HG02884 (cell line): ENCODE measurements at regions not wholly inside any gene's neighbourhood (a gene's known extent, or its start where the extent isn't known, plus 50 kb on each side); places are given as distances from the start of the nearest gene placed in this dataset.
"Not testable (repeated sequence)": the region's sequence is repeated elsewhere in the genome, so short reads cannot be mapped to it uniquely, and the experiment has no call there.

Experiments
- ATAC-seq: cut with Tn5 transposase; IDR thresholded peaks from one replicate; pipeline ENCODE4 v1.9.1; 2021; ENCODE audit warnings: mild to moderate bottlenecking, moderate library complexity; ENCODE audit not compliant: unreplicated experiment

DNA sequence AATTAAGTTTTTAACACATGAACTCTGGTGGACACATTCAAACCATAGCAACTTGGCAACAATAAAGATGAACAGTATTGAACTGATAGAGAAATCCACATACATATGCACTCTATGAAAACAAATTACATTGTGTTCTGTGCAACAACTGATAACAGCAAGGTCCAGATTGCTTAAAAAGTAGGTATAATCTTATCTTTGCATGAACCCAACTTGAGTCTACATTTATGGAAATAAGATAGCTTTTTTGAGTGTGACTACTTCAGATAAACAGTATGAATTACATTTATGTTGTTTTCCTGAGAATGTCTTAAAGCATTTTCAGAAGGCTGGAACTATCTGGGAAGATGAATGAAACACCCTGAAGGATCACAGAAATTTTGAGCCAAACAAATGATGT is 212.6 kb upstream of the GK2 start:
- no peak for ATAC-seq

DNA sequence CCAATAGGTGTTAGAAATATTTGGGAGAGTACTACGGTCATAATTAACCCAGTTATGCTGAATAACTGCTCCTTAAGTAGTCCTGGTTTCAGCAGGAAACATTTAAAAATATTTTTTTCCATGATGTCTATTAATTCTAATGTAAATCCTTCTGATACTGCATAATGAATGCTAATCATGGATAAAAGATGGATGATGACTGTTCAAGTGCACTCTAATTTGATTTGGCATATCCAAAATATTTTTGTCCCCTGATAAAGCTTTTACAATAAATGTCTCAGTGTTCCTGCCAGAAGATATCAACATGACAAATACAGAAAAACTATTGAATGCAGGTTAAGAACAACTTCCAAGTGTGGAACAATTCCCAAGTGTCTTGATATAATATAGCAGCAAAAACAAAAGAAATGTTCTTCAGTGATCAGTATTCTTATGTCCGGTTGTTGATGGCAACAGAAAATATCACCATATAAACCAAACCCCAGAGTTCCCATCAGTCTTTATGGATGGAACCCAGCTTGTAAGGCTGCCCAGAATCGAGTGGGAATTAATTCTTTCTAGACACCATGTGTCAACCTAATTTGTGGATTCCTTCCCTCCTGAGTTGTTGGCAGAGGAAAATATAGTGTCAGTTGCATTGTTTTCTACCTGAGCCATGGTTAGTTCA is 205.4 kb upstream of the GK2 start:
- ATAC-seq, result no peak

DNA sequence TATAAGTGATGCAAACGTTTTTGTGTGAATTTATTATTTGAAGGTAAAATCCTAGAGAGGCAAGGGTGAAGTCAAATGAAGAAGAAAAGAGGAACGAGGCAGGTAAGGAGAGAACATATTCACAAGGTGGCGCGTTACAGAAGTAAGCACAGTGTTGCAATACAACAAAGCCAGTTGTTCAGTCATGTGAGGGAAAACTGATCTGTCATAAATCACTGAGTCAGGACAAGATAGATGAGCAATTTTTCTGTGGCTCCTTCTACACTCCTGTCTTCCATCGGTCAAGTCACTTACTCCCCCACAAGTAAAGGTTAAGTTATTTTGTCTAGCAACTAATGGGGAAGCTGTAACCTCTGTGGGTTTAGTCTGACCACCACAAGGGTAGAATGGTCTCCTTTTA is 203.0 kb upstream of the GK2 start:
- ATAC-seq, result no peak

- ATAC-seq, result no peak
Measured at GRCh38 chr4:79609817-79610216, 201.8 kb upstream of the GK2 start.

DNA sequence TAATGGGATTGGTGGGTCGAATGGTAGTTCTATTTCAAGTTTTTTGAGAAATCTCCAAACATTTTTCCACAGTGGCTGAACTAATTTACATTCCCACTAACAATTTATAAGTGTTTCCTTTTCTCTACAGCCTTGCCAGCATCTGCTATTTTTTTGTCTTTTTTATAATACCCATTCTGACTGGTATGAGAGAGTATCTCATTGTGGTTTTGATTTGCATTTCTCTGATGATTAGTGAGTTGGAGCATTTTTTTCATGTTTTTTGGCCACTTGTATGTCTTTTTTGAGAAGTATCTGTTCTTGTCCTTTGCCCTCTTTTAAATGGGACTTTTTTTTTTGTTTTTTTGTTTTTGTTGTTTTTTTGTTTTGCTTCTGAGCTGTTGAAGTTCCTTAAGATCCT is 200.0 kb upstream of the GK2 start:
- no peak for ATAC-seq

- ATAC-seq, result no peak
Measured at GRCh38 chr4:79604152-79604551, 196.1 kb upstream of the GK2 start.

GRCh38 chr4:79603681-79604080 is 195.7 kb upstream of the GK2 start:
- peak; percentile 66 for ATAC-seq

DNA sequence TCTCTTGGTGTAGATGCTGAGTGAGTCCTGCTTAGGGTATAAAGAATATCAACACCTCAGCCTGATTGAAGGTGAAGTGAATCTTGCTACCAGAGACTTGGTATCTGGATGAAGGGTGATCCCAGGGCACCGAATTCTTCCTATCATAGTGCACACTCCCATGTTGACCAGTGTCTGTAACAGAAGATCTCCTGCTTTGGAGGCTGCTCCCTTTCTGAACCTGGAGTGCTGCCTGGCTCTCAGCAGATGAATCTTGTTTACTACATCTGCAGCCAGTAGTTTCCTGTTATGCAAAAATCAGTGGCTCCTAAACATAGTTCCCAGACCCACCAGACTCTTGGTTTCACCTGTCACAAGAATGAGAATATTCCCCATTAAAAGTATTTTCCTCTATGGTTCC is 191.7 kb upstream of the GK2 start:
- ATAC-seq, result no peak

GRCh38 chr4:79598801-79599200 is 190.8 kb upstream of the GK2 start:
- ATAC-seq, result no peak

DNA sequence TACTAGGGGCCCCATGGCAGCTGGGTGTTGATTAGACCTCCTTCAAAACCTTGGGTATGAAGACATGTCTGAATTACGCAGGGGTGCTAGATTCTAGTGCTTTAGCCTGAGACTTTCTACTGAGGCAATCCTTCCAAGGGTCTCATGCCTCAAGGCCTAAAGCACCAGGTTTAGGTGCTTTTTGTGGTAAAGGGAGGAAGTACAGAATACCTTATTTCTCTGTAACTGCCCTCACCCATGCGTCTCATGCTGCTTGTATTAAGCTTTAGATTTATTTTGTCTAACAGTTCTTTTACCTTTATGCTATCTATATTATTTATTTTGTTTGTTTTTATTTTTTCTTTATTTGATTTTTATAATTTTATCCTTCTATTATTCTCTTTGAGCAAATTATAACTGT is 190.2 kb upstream of the GK2 start:
- no peak for ATAC-seq

GRCh38 chr4:79597266-79597665 is 189.2 kb upstream of the GK2 start:
- ATAC-seq, result no peak

DNA sequence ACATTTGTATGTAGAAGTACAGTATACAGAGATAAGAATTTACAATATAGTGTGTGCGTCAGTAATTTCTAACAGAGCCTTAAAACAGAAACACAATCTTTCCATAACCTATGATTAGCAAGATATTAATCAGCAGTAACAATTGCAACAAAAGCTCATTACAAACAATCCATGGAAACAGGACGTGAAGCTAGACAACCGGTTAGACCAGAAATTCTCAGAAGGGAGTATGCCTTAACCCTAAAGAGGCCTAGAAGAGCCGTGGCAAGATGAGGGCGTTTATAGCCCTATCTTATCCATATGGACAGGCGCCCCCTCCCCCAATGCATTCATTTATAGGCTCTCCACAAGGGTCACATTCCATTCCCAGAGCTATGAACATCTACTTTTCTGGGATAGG is 184.2 kb upstream of the GK2 start:
- ATAC-seq, result not testable (repeated sequence)

- no peak for ATAC-seq
Measured at GRCh38 chr4:79588679-79589078, 180.7 kb upstream of the GK2 start.

GRCh38 chr4:79587207-79587606 is 179.2 kb upstream of the GK2 start:
- not testable (repeated sequence) for ATAC-seq

- no peak for ATAC-seq
Measured at GRCh38 chr4:79585834-79586233, 177.8 kb upstream of the GK2 start.

DNA sequence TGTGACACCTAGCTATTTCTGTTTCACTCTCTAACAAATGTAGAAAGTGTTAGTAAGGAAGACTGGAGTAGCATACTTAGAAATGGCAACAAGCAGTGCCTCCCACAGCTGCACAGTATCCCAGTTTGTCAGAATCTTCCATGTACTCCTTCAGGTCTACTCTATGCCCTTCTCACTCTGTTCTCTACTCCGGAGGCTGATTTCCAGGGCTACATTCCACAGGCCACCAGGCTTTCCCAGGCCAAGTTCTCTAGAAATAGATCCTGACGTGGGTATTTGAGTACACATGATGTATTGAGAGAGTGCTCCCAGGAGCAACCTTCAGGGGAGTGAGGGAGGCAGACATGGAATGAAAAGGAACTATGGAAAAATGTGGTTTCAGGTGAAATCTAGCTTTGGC is 177.3 kb upstream of the GK2 start:
- no peak for ATAC-seq

GRCh38 chr4:79584902-79585301 is 176.9 kb upstream of the GK2 start:
- no peak for ATAC-seq

- ATAC-seq, result no peak
Measured at GRCh38 chr4:79584352-79584751, 176.3 kb upstream of the GK2 start.

DNA sequence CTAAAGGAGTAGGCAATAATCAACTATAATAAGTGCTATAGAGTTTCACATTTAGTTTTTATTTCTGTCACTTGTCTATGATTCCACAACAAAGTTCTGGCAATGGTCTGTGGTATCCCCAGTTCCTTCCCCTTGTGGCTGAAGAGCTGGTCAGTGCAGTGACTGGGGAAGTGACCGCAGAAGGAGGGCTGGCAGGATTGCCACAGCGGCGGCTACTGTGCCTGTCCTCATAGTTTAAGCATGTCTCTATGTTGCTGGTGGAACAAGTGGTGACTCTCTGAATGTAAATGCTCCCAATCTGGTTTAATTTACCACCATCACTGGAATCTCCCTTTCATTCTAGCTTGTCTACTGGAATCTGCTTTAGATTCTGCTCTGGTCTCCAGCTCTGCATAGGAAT is 170.6 kb upstream of the GK2 start:
- no peak for ATAC-seq

DNA sequence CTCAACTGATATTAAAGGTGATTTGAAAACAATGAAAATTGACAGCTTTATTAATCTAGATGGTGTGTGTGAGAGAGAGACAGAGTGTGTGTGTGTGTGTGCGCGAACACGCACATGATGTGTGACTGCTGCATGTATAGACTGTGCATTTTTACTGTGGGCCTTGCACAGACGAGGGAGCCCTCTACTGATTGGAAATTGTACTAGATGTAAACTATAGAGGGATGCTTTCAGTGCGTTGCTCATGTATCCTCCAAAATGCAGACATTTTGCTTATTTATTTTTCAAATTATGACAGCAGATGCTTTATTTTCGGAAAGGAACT is 168.4 kb upstream of the GK2 start:
- peak; percentile 75 for ATAC-seq

GRCh38 chr4:79575709-79576428 is 167.8 kb upstream of the GK2 start:
- no peak for ATAC-seq

- no peak for ATAC-seq
Measured at GRCh38 chr4:79574741-79575451, 166.9 kb upstream of the GK2 start.
